GM19023 (cell line): ENCODE measurements at regions not wholly inside any gene's neighbourhood (a gene's known extent, or its start where the extent isn't known, plus 50 kb on each side); places are given as distances from the start of the nearest gene placed in this dataset.

Experiments used
- ATAC-seq: cut with Tn5 transposase; IDR thresholded peaks from one replicate; pipeline ENCODE4 v1.9.1; 2021; ENCODE audit warnings: mild to moderate bottlenecking, moderate library complexity; ENCODE audit not compliant: unreplicated experiment

DNA sequence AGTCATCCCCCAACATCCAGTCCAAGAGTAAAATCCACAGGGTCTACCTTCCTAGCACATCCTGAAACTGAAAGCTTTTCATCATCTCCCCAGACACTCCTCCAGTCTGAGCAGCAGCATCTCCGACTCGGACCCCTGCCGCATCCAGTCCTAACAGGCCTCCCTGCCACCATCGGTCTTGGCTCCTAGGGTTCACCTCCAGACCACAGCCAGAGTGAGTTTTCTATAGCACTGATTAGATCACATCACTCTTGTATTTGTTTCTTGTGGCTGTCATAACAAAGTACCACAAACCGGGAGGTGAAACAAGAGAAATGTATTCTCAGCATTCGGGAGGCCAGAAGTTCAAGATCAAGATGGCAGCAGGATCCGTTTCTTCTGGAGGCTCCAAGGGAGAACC, 187.8 kb downstream of the TOMM20 start:
- ATAC-seq = no peak

DNA sequence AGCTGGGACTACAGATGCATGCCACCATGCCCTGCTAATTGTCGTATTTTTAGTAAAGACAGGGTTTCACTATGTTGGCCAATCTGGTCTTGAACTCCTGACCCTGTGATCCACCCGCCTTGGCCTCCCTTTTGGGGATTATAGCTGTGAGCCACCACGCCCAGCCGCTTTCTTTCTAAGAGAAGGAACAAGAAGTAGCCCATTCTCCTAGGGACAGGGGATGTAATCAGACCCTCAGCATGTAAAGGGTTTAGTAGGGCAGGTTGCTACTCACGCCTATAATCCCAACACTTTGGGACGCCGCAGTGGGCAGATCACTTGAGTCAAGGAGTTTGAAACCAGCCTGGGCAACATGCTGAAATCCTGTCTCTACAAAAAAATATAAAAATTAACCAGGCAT, 189.7 kb downstream of the TOMM20 start:
- no peak for ATAC-seq

DNA sequence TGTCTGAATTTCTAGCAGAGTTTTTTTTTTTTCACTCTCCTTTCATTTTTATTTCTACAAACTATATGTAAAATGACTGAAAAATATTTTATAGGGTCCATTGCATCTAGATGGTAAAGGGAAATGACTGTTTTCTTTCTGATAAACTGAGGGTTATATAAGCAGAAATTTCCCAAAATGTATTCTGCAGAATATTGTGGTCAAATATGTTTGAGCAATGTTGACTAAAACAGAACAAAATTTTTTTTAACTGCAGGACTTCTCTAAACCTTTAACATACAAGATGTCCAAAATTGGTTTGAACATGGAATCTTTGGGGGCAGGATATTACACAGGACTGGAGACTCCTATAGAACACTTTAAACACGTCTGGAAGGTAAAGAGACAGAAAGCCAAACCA, 190.5 kb downstream of the TOMM20 start:
- ATAC-seq = no peak

DNA sequence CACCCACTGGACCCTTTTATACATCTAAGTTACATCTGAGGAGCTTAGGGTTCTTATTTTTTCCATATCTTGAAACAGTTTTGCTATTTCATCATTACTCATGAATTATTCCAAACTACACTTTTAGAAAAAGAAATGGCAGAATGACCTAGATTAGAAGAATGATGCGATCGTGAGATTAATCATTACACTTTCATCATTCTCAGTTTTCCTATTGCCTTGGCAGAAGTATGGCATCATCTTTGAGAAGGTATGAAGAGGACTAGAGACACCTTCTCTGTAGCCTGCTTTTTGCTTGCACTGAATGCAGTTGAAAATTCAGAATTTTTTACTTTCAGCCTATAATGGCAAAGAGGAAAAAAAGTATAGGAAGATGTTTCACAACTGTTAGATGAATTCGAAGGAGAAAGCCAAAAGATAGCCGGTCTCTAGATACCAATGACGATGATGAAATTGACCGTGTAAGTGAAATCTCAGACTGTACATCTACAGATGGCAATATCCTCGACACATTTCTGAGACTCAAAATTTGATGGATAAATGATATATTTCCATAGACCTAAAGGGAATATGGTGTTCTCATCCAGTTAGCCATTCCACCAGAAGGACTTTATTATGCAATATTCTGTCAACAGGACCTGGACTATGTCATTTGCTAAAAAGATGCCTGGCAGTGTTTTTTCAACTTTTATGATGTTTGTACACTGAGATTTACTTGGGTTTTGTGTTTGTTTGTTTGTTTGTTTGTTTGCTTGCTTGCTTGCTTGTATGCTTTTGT, 191.8 kb downstream of the TOMM20 start:
- no peak for ATAC-seq

DNA sequence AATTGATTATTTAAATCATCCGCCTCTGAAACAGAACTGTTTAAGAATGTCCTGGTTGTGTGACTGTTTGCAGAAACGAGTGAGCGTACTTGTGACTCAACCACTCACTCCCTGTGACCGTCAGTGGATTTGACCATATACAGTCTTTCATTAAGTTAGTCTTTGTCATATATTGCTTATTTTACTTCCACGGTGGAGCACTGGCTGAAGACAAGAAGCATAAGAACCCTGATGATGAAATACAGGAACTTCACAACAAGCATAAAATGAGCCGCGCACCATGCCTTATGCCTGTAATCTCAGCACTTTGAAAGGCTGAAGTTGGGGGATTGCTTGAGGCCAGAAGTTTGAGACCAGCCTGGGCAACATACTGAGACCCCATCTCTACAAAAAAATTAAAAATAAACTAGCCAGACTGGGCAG, 194.0 kb downstream of the TOMM20 start:
- ATAC-seq = no peak

DNA sequence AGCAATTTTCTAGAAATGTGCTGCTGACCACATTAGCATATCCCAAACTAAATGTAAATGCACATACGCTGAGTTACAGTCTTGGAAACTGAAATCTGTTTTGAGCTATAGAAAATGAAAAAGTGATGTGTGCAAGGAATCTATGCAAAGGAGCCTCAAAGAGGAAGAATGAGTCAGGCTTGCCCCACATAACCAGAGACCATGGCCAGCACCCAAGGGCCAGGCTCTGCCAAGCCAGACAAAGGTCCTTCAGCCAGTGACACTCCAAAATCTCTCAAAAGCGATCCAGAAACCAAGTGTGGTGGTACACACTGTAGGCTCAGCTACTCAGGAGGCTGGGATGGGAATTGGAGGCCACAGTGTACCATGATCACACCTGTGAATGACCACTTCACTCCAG, 195.2 kb downstream of the TOMM20 start:
- ATAC-seq = peak; percentile 83

DNA sequence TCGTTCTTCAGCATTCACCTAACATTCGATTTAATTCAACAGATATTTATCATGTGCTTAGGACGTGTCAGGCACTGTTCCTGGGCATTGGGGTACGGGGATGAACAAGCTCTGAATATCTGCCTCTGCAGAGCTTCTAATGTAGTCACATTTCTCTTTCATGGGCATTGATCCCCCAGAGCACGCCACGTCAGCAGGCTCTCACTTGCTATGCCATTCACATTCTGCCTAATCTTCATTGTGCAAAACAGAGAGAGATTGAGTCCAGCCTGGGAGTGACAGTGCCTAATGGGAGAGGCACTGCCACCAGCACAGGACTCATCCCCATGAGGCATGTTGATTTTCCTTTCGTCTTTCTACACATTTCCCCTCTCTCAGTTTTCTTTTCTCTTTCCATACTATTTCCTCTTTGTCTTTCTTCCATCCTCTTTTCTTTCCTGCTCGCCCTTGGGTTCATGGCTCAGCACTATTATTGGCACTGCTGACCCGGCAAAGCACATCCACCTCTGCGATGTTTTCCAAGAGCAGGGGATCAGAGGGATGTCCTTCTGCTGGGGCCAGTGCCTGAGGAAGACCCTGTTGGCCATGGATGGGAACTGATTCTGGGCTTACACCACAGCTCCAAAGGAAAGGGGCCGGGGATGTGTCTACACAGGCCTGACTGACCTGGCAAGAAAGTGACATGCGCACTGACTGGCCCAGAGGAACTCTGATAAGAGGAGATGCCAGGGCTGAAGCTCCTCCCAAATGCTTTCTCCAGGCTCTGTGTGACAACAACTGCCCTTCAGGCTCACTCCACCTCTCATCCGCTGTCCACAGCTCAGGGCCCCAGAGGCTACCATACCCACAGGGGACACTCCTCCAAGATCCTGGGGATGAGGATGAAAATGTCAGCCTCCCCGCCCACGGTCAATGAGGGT, 195.9 kb downstream of the TOMM20 start:
- peak; percentile 28 for ATAC-seq

DNA sequence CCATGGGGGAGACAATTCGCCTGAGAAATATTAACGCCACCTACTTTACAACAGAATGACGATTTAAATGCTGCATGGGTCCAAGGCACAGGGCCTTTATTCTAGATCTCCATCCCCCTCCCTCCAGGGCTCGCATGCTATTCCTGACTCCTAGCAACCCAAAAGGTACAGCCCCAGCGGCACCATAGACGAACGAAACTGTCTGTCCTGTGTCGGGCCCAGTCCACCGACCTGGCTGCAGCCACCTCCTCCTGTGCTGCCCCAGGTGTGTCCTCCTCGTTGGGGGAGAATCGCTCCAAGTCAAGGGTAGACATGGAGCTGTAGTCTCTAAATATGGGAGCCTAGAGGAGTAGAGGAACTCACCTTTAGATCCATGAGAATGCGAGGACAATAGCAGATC, 196.5 kb downstream of the TOMM20 start:
- no peak for ATAC-seq

DNA sequence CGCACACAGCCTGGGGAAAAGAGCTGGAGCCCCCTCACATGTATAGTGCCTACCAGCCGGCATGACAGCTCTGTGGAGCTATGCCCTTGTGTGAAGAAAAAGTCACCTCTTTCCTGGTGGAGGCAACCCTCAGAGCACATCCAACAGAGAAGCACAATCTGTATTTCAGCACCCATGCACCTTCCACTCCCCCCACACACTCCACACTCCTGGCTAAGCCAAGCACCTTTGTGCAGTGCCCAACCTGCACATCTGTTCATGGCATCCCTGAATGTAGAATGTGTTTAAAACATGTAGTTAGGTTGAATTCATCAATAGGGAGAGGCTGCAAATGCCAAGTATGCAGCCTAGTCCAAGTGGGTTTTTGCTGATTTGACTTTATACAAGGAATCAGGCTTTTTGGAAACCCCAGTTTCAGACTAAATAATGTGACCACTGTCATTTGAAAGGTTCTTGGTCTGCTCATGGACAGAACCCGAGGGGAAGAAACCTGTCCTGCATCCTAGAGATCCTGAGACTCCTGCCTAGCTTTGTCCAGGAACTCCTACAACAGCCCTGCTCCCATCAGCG, 197.1 kb downstream of the TOMM20 start:
- no peak for ATAC-seq

DNA sequence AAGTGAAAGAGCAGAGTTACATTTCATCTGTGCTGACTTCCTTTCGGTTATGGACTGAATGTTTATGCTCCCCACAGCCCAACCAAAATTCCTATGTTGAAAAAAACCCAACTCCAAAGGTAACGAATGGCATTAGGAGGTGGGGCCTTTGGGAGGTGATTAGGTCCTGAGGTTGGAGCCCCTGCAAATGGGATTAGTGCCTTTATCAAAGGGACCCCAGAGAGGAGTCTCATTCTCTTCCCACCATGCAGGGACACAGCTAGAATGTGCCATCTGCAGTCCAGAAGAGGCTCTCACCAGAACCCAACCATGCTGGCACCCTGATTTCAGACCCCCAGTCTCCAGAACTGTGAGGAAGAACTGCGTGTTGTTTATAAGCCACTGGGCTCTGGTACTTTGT, 199.3 kb downstream of the TOMM20 start:
- no peak for ATAC-seq

DNA sequence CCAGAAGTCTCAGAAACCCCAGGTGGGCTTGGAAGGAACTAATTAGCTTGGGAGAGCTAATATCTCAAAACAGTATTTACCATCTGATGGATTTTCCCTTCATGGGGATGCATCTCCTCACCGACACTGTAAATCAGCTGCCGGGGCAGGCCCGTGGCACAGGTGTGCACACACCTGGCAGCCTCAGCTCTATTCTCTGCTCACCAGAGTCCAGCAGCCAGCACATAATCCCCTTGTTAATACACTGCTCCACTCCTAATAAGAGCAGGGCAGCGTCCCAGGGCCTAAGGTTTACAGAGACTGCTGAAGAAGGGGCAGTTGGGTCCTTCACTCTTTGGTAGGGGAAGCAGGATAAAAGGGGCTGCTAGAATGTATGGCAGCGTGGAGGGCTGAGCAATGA, 200.0 kb downstream of the TOMM20 start:
- no peak for ATAC-seq

DNA sequence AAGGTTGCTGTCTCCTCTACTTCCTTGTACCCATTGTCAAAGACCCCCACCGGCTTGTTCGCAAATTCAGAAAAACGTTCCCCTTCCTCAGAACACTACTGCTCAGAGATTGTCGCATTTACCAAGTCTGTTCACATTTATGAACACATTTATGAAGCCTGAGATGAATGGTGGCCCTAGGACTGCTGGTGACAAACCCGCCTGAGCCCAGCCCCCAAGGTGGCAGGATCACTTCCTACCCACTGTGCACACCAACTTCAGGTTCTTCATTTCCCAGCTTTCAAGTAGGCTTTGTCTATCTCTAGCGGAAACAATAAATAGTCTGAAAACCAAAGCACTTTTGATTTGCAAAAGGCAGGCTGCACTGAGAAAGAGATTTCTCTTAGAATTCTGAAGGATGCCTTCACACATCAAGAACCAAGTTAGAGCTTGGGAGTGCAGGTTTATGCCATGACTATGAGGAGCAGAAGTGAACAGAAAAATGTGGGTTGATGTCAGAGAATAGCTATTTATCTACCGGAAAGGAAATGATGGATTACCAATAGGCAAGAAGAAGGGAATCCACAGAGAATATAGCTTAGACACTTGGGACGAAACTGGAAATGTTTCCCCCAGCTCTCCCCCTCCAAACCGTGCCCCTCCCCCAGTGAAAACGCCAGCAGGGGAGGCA, 200.5 kb downstream of the TOMM20 start:
- ATAC-seq = no peak

DNA sequence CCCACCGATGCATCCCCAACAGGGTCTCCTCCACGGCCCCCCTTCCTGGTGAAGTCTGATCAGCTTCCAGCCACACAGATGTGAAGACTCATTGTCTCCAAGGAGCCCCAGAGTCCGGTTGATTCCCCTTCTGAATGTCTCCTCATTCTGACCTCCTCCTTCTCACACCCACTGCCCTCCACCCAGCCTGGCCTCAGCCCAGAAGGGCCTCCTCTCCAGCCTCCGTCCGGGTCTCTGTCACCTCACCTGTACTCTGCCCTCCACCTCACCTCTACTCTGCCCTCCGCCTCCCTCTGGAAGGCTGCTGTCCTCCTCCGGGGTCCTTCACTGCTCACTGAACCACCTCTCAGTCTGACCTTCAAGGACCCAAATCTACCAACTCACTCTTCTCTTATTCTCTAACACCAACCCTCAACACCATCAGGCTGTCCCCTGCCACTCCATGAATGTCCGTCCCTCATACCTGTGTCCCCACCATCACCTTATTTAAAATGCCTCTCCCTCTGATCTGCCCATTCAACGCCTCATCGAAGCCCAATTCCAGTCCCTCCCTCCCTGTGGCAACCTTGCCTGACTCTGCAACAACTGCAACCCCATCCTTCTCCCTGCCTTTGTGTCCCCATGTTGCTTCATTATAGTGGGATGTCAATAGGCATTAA, 201.2 kb downstream of the TOMM20 start:
- peak; percentile 4 for ATAC-seq

DNA sequence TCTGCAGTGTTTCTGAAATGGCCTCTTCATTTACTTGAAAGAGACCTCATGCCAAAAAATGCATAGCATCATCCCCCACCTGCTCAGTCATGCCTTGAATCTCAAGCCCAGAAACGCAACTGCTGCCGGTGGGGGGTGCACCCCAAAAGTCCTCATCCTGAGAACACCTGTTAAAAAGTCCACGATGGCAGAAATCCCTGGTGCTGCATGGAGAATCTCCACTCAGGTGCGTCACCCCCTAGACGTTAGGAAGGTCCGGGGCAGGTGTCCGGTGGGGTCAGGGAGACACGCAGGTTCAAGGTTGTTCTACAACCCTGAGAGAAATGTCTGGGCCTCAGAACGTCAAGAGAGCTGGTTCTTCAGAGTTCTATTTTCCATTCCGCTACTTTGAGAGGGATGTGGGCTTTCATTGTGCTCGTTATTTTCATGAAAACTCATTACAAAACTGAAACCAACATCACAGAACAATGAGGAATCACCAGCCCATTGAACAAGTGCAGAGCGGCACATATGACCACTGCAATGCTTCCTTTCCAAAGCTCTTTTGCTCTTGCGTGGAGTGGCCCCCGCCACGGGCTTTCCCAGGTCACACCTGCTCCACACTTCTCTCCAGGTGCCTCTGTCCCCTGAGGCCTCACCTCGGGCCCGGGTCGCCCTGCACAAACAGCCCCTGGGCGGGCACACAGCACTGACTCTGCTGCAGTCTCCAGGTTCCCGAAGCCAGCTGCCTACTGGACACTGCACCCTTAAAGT, 201.9 kb downstream of the TOMM20 start:
- ATAC-seq = peak; percentile 87

DNA sequence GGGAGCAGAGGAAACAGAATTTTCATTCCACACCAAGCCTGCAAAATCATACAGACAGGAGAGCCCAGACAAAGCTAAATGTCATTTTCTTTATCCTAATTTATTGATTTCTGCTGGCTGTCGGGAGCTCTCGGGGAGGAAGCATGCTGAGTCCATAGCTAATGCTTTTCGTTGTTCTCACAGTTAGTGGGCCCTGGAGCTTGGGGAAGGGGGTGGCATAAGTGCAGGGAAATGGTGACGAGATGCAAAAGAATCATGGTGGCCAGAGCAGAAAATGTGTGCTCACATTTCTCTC, 202.4 kb downstream of the TOMM20 start:
- ATAC-seq = no peak

DNA sequence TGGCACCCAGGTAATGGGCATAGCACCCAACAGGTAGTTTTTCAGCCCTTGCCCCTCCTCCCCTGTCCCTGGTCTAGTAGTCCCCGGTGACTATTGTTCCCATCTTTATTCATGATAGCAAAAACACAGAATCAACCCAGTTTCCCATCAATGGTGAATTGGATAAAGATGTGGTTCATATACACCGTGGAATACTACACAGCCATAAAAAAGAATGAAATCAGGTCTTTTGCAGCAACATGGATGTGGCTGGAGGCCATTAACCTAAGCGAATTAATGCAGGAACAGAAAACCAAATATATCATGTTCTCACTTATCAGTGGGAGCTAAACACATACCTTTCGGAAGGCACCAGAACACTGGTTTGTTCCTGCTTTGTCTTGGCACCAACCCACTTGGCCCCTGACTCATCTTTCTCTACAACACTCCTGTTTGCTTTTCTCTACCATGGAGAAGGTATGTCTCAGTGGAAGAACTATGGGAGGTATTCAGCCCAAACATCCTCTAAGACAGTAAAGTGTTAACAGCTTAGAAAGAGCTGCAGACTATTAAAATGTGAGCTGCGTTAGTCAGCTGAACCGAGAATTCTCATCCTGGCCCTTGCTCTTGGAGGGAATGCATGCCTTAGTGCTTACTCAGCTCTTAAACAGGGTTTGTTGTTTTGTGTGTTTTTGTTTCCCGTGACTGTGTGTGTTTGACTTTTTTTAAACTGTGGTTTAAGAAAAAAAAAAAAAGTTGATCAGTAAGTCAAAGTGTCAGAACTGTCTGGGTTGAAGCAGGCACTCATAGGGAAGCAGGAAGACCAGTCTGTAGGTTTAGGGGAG, 203.0 kb downstream of the TOMM20 start:
- no peak for ATAC-seq

DNA sequence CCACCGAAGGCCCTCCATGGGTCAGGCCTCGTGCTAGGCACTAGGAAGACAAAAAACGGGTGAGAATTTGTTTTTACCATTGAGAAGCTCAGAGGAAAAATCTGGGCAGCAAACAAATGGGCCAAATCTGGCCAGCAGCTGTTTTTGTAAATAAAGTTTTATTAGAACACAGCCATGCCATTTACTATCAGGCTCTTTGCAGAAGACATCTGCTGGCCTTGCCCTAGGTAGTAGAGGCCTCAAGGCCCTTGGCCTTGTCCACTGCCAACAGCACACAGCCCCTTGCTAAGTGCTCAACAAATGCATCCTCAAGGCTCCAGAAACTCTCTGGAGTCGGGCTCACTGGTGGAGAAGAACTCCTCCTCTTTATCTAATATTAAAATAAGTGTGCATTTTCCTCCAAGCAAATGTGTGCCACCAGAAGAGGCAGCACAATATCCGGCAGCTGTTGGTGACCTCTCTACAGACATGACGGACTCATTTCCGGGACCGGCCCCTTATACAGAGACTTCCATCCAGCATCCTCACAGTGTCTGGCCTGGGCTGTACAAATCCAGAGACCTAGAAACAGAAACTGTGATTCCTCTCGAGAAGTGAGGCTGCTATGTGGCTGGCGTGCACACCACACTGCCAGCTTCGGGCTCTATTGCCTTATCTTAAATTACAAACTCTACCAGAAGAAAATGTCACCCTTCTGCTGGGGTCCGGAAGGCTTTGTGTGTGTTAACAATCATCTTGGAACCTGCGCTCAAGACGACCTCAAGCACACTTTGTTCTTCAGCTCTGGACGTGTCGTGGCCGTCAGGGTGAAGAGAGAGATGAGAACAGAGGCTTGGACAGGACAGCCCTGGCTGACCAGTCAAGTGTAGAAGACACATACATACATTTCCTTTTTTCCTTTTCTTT, 203.9 kb downstream of the TOMM20 start:
- ATAC-seq = no peak

DNA sequence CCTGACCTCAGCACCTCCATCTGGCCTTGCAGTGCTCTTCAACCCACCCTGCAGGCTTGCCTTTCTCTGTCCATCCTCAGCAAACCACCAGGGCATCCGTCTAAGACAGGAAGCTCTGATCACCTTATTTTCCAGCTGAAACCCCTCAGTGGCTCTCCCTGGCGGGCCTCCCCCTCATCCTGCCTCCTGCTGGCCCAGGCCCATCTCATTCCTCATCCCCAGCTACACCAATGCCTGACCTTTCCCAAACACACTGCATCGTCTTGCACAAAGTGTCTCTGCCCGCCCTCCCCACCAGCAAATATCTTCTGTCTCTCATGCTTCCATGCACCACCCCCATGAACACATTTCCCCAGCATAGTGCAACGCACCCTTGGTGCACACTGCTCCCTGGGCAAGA, 205.0 kb downstream of the TOMM20 start:
- no peak for ATAC-seq
